HG02840 (cell line): ENCODE measurements at regions not wholly inside any gene's neighbourhood (a gene's known extent, or its start where the extent isn't known, plus 50 kb on each side); places are given as distances from the start of the nearest gene placed in this dataset.

Experiments used
- ATAC-seq: cut with Tn5 transposase; IDR thresholded peaks from one replicate; pipeline ENCODE4 v1.9.1; 2021; ENCODE audit warnings: mild to moderate bottlenecking, moderate library complexity, moderate number of reproducible peaks; ENCODE audit not compliant: unreplicated experiment, low FRiP score

DNA sequence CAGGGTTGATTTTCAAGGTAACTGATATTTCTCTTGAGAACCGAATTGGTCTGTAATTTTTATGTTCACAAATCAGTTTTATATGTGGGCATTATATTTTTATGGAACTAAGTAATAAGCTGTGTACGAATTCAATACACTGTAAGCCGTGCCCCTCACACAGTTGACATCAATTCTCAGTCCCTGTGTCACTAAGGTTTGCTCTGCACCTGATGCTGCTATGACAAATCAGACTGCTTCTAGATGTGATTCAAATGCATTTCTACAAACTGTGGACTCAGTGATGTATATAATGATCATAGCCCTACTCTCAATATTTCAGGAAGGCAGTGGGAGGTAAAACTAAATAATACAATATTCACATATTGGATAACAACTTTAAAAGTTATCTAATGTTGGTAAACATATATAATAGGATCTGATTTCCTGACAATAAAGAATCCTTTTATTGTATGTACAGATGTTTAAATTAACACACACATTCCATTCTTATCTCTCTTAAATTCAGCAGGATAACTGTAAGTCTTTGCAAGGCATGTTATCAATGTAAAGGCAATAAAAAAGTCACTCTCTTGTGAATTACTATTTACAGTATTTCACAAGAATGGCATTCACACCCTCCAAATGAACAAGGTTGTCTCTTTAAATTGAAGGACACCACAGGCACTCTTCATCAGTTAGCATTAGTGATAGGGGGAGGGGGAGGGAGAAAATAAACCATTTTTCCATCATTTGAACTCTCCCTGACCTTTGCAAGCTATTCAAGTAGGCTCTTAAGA lies 87.2 kb upstream of the SOX5 start:
- no peak for ATAC-seq

GRCh38 chr12:24034894-24035293 lies 85.4 kb upstream of the SOX5 start:
- no peak for ATAC-seq

DNA sequence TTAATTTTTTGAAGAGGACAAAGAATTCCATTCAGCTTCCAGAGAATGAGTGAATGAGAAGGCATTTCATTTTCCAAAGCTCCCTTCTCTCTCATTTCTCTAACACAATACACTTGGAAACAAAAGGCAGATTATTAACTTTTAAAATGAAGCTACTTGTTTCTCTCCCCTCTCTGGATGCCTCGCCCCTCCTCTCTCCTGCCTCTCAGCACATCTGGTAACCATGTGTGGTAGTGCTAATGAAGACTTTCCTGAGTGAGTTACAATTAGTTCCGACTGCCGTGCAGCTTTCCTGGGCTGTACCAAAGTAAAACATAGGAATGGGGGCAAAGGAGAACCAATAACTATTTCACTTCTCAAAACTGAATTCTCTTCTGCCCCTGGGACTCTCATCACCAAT lies 84.7 kb upstream of the SOX5 start:
- no peak for ATAC-seq

DNA sequence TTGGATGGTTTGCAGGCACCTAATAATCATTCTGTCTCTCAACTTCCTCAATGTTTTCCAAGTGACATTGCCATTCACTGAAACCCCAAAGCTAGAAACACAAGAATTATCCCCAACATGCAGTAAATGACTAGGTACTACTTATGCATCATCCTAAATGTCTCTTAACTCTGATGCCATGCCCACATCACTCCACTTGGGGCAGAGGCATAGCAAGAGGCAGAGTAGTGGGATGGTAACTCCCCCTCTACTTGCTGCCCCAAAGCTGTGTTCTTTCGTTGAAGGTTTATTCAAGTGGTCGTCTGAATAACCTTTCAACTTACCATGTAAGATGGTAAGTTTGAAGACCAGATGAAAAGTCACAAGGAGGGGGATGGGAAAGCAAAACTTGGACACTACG lies 77.9 kb upstream of the SOX5 start:
- no peak for ATAC-seq

DNA sequence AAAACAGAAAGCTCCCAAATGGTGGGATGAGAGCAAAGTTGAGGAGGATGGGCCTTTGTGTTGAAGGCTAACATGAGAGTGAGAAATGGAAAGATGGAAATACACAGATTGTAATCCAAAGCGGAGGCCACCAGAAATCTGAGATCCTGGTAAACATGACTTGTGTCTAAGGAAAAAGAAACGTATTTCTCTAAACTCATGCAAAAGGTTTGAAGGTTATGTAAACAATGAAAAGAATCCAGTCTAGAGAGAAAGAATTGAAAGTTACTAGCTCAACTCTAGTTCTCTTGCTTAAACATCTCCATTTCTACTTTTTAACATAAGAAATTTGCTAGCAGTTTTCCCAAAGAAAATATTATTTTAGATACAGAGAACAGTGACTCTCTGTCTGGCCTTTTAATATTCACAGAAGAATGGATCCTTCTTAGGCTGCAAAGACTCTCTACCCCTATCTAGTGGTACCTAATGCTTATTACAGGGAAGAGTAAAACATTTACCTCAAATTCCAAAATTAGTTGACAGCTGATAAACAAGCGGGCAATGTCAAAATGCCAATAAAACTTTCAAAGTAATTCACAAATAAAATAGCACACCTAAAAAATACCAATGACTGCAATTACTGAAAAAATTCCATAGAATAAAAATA lies 75.8 kb upstream of the SOX5 start:
- no peak for ATAC-seq

- ATAC-seq = no peak
Measured at GRCh38 chr12:24023081-24023480, 73.6 kb upstream of the SOX5 start.

GRCh38 chr12:24021164-24021502 lies 71.7 kb upstream of the SOX5 start:
- no peak for ATAC-seq

- ATAC-seq = no peak
Measured at GRCh38 chr12:24020397-24021163, 71.1 kb upstream of the SOX5 start.

DNA sequence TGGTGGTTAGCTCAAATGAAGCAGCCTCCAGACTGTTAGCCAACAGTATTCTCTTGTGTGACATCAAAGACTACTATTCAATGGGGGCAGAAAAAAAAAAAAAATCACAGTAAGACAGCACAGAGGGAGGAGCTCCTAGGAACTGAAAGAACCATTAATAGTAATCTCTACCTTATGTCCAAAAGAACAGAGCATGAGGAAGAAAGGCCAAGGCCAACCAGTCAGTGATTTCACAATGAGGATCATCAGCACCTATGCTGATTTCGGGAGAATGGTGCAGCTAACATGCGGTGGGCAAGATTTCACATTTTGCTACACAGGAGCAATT lies 66.3 kb upstream of the SOX5 start:
- ATAC-seq = no peak

GRCh38 chr12:24014915-24015832 lies 65.7 kb upstream of the SOX5 start:
- no peak for ATAC-seq

DNA sequence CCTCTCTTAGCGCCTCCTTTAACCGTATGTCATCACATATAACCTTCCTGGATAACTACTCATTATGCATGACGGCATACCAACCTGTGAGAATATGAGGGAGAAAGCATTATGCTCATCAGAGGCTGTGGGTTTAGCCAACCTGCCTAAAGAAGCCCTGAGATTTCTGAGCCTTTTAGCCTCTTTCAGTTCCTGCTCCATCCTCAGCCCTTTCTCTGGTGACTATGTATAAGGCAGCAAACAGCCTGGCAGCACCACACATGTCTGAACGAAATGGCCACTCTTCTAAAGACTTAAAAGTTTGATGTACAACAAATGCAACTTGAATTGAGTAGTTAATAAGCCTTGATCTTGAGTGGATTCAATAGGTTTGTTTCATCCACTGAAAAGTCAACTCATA lies 64.8 kb upstream of the SOX5 start:
- ATAC-seq = no peak

DNA sequence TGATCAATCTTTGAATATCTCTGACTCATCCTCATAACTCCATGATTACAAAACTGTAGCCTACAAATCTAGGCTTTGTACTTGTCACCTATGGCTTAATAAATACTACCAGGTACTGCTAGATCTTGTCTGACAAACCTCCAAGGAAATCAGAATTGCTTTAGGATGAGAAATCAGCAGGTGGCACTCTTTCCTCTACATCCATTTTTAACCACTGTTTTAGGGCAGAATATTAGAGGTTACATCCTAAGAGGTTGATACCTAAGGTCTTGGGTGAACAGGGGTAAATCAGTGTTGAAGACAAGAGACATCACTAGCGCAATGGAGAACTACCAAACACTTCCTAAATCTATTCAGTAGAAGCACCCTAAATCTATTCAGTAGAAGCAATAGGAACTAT lies 63.1 kb upstream of the SOX5 start:
- ATAC-seq = no peak

- no peak for ATAC-seq
Measured at GRCh38 chr12:24011927-24012507, 62.5 kb upstream of the SOX5 start.

DNA sequence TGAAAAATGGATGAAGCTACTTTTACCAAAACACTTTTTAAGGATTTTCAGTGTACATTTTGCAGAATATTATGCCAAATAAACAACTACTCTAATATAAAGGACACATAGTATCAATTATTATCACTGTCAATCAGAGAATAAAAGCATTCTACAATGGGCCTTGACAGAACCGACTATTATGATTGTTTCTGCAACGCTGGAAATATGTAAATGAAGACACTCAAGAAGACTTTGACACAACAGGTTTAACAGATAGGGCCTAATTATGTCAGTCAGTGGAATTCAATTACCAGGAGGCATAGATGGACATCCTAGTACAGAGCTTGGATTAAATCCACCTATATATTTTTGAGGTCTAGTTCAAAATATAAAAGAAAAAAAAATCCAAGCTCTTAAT lies 58.7 kb upstream of the SOX5 start:
- ATAC-seq = no peak
